Activated CD4-positive, alpha-beta T cell treated with anti-CD3 and anti-CD28 coated beads, Interleukin-2, Interleukin-6, amounts not matched to agents 100 ng/mL and 50 ng/mL, durations not matched to agents 16 hours and 8 hours (primary cell): ENCODE measurements at regions not wholly inside any gene's neighbourhood (a gene's known extent, or its start where the extent isn't known, plus 50 kb on each side); places are given as distances from the start of the nearest gene placed in this dataset.
A peak's percentile ranks its signal among the peaks of the same experiment; 100 is the strongest.

Source experiments
- DNase-seq: peaks from one replicate; pipeline ENCODE4 v3.0.0-alpha.2; 2020

GRCh38 chr5:9903801-9904200 lies 273.6 kb upstream of the TAS2R1 start:
- DNase-seq = no peak

GRCh38 chr5:9898319-9898718 lies 268.2 kb upstream of the TAS2R1 start:
- DNase-seq = peak; percentile 1

GRCh38 chr5:9895302-9895645 lies 265.1 kb upstream of the TAS2R1 start:
- no peak for DNase-seq

GRCh38 chr5:9894571-9895301 lies 264.6 kb upstream of the TAS2R1 start:
- no peak for DNase-seq

- no peak for DNase-seq
Measured at GRCh38 chr5:9892696-9893095, 262.5 kb upstream of the TAS2R1 start.

- DNase-seq = no peak
Measured at GRCh38 chr5:9889511-9889910, 259.4 kb upstream of the TAS2R1 start.

GRCh38 chr5:9888501-9888901 lies 258.4 kb upstream of the TAS2R1 start:
- no peak for DNase-seq

- DNase-seq = no peak
Measured at GRCh38 chr5:9885164-9885563, 255.0 kb upstream of the TAS2R1 start.

- DNase-seq = no peak
Measured at GRCh38 chr5:9878206-9878605, 248.1 kb upstream of the TAS2R1 start.

GRCh38 chr5:9877488-9877887 lies 247.3 kb upstream of the TAS2R1 start:
- DNase-seq = no peak

GRCh38 chr5:9876451-9876850 lies 246.3 kb upstream of the TAS2R1 start:
- DNase-seq = no peak

- no peak for DNase-seq
Measured at GRCh38 chr5:9869616-9870288, 239.6 kb upstream of the TAS2R1 start.

GRCh38 chr5:9865574-9865973 lies 235.4 kb upstream of the TAS2R1 start:
- DNase-seq = no peak

- DNase-seq = no peak
Measured at GRCh38 chr5:9864791-9865190, 234.6 kb upstream of the TAS2R1 start.

- no peak for DNase-seq
Measured at GRCh38 chr5:9863486-9863885, 233.3 kb upstream of the TAS2R1 start.

GRCh38 chr5:9861666-9862256 lies 231.6 kb upstream of the TAS2R1 start:
- no peak for DNase-seq

- DNase-seq = no peak
Measured at GRCh38 chr5:9859808-9860207, 229.7 kb upstream of the TAS2R1 start.

GRCh38 chr5:9858043-9858442 lies 227.9 kb upstream of the TAS2R1 start:
- DNase-seq = no peak

GRCh38 chr5:9853309-9853708 lies 223.2 kb upstream of the TAS2R1 start:
- DNase-seq = no peak

- DNase-seq = no peak
Measured at GRCh38 chr5:9852671-9853070, 222.5 kb upstream of the TAS2R1 start.

- DNase-seq = no peak
Measured at GRCh38 chr5:9851458-9851857, 221.3 kb upstream of the TAS2R1 start.

- no peak for DNase-seq
Measured at GRCh38 chr5:9850456-9850855, 220.3 kb upstream of the TAS2R1 start.

GRCh38 chr5:9847631-9848030 lies 217.5 kb upstream of the TAS2R1 start:
- no peak for DNase-seq

GRCh38 chr5:9845185-9845584 lies 215.0 kb upstream of the TAS2R1 start:
- DNase-seq = no peak
